OCI-LY7 (cell line): ENCODE measurements at regions not wholly inside any gene's neighbourhood (a gene's known extent, or its start where the extent isn't known, plus 50 kb on each side); places are given as distances from the start of the nearest gene placed in this dataset.

Experiments used
- BruUV-seq: library from RNA; stranded (reverse); fragments of 400-500 nt; replicated peaks from 2 replicates; lab custom pipeline; 2021; lab: Mats Ljungman, UMichigan
- CTCF ChIA-PET: fragments of 300-600 bp; sonication (Branson Sonifier 250); formaldehyde crosslinking; loops from one replicate; lab custom pipeline; 2022; ENCODE audit warnings: antibody characterized with exemption; ENCODE audit not compliant: unreplicated experiment; lab: Charles Lee
- POLR2A ChIA-PET: fragments of 300-600 bp; sonication (Branson Sonifier 250); formaldehyde crosslinking; loops from one replicate; lab custom pipeline; 2022; ENCODE audit warnings: antibody characterized with exemption; lab: Charles Lee
- DNase-seq: peaks from one replicate; pipeline ENCODE4 v3.0.0-alpha.2; 2015; ENCODE audit warnings: low spot score
- H2AFZ ChIP-seq: fragments of 200-600 bp; sonication (generic), shearing (Covaris generic); 2 replicates; pipeline ENCODE4 v1.6.1; 2014; ENCODE audit warnings: mild to moderate bottlenecking, antibody characterized with exemption, low read length, moderate library complexity
- H3K27ac ChIP-seq: fragments of 200-600 bp; sonication (generic); 2 replicates; pipeline ENCODE4 v1.5.1; 2014; ENCODE audit warnings: mixed run types, low read depth, mild to moderate bottlenecking, moderate library complexity, low read length, inconsistent platforms; ENCODE audit not compliant: poor library complexity, severe bottlenecking
- H3K36me3 ChIP-seq: fragments of 200-600 bp; sonication (generic); 2 replicates; pipeline ENCODE4 v1.6.1; 2014; ENCODE audit warnings: mild to moderate bottlenecking, antibody characterized with exemption, low read length, moderate library complexity, mixed read lengths; ENCODE audit not compliant: insufficient read depth
- H3K4me1 ChIP-seq: fragments of 200-600 bp; sonication (generic); 2 replicates; pipeline ENCODE4 v1.5.1; 2014; ENCODE audit warnings: mild to moderate bottlenecking, low read length; ENCODE audit not compliant: insufficient read depth, poor library complexity, severe bottlenecking
- H3K4me2 ChIP-seq: fragments of 200-600 bp; sonication (generic); 2 replicates; pipeline ENCODE4 v1.6.1; 2014; ENCODE audit warnings: mild to moderate bottlenecking, low read length
- H3K4me3 ChIP-seq: fragments of 200-600 bp; sonication (generic); 2 replicates; pipeline ENCODE4 v1.5.1; 2014; ENCODE audit warnings: mild to moderate bottlenecking, low read depth, low read length; ENCODE audit not compliant: poor library complexity, severe bottlenecking
- H3K79me2 ChIP-seq: fragments of 200-600 bp; sonication (generic); 2 replicates; pipeline ENCODE4 v1.6.1; 2016; ENCODE audit warnings: low read depth, mild to moderate bottlenecking, low read length, moderate library complexity, mixed read lengths; ENCODE audit not compliant: insufficient read depth
- H3K9me2 ChIP-seq: fragments of 200-600 bp; sonication (generic); 2 replicates; pipeline ENCODE4 v1.6.1; 2016; ENCODE audit warnings: mild to moderate bottlenecking, low read length, mixed read lengths; ENCODE audit not compliant: insufficient read depth
- H3K9me3 ChIP-seq: fragments of 200-600 bp; sonication (generic); 2 replicates; pipeline ENCODE4 v1.6.1; 2014; ENCODE audit warnings: mild to moderate bottlenecking, mixed run types, low read length, mixed read lengths
- H4K20me1 ChIP-seq: fragments of 200-600 bp; sonication (generic); 2 replicates; pipeline ENCODE4 v1.6.1; 2014; ENCODE audit warnings: mild to moderate bottlenecking, antibody characterized with exemption, low read length, moderate library complexity, mixed read lengths; ENCODE audit not compliant: insufficient read depth
- EZH2phosphoT487 ChIP-seq: fragments of 200-600 bp; sonication (generic); IDR thresholded peaks from 2 replicates; pipeline ENCODE4 v1.6.1; 2018; ENCODE audit warnings: low read depth, borderline replicate concordance, mild to moderate bottlenecking, mixed run types, antibody characterized with exemption, low read length, moderate library complexity, mixed read lengths
- intact Hi-C: fragments of 100-400 bp; cut with micrococcal nuclease; formaldehyde crosslinking; loops from one replicate; pipeline ENCODE4 v1.10.0; 2022; ENCODE audit not compliant: unreplicated experiment
- TF ChIP-seq, protein P1 (sequence below): fragments of 200-600 bp; sonication (generic); conservative IDR thresholded peaks from 2 replicates; pipeline ENCODE4 v1.5.1; 2014; ENCODE audit warnings: mild to moderate bottlenecking, antibody characterized with exemption, low read length, moderate library complexity, mixed read lengths

DNA sequence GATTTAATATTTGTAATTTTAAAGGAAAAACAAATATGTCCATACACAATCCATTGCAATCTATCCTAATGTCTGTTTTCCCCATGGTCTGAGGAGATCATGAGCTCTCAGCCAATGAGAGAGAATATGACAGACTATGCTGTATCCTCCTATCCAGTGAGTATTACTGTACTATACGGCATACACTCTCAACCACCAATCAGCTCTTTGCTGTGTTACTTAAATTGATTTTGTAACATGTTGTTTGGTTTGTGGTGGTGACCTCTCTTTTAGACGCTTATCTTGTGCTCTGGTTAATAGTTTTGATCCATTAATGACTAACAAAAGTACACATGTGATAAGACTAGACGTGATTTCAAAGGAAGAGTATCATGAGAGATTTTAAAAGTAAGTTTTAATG is 231.5 kb upstream of the FOXN3 start:
- CTCF ChIA-PET = no interaction called here
- no peak for DNase-seq
- no TSS peak for BruUV-seq
- POLR2A ChIA-PET = interaction anchor here (0.6 kb wide), 1 partner anchor 165 kb away, joined by 3 read pairs; no protein-coding TSS in a partner anchor
- Histone ChIP-seq H3K4me1 (no peaks in the 10 kb centered on the region), H2AFZ (no peak overlapping the region), H3K9me3 (no peaks in the 10 kb centered on the region), H3K79me2 (no peaks in the 10 kb centered on the region), H3K9me2 (no peaks in the 10 kb centered on the region), H3K4me2 (no peak overlapping the region), H3K27ac (no peak overlapping the region), H3K36me3 (no peaks in the 10 kb centered on the region), H4K20me1 (no peaks in the 10 kb centered on the region), H3K4me3 (no peak overlapping the region)
- no peak for TF ChIP-seq EZH2phosphoT487
- TF ChIP-seq, protein P1, sequence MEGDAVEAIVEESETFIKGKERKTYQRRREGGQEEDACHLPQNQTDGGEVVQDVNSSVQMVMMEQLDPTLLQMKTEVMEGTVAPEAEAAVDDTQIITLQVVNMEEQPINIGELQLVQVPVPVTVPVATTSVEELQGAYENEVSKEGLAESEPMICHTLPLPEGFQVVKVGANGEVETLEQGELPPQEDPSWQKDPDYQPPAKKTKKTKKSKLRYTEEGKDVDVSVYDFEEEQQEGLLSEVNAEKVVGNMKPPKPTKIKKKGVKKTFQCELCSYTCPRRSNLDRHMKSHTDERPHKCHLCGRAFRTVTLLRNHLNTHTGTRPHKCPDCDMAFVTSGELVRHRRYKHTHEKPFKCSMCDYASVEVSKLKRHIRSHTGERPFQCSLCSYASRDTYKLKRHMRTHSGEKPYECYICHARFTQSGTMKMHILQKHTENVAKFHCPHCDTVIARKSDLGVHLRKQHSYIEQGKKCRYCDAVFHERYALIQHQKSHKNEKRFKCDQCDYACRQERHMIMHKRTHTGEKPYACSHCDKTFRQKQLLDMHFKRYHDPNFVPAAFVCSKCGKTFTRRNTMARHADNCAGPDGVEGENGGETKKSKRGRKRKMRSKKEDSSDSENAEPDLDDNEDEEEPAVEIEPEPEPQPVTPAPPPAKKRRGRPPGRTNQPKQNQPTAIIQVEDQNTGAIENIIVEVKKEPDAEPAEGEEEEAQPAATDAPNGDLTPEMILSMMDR = no peak
- intact Hi-C loops = no loop called here

DNA sequence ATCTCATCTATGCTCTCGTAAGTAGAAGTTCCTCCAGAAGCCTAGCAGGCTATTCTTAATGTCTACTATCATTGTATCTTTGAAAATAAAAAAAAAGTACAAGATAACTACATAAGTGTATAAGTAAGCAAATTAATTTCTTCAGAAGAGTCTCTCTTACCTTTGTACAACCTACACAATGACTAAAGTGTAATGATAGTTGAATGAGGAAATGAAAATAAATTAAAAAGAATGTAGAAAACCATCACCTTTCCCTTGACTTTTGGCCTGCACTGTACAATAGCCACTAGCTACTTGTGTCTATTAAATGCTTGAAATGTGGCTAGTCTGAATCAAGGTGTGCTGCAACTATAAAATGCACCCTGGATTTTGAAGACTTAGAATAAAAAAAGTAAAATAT is 229.9 kb upstream of the FOXN3 start:
- Histone ChIP-seq H2AFZ (no peak overlapping the region), H3K4me3 (no peak overlapping the region), H4K20me1 (no peaks in the 10 kb centered on the region), H3K9me3 (no peaks in the 10 kb centered on the region), H3K79me2 (no peaks in the 10 kb centered on the region), H3K36me3 (no peaks in the 10 kb centered on the region), H3K4me2 (no peak overlapping the region), H3K9me2 (no peaks in the 10 kb centered on the region), H3K27ac (no peak overlapping the region), H3K4me1 (no peaks in the 10 kb centered on the region)
- no TSS peak for BruUV-seq
- no peak for TF ChIP-seq EZH2phosphoT487
- TF ChIP-seq, protein P1 = no peak
- ChIA-PET POLR2A (interaction anchor here (0.6 kb wide), 1 partner anchor 234 kb away, joined by 3 read pairs; no protein-coding TSS in a partner anchor), CTCF (no interaction called here)
- intact Hi-C loops = no loop called here
- DNase-seq = no peak

DNA sequence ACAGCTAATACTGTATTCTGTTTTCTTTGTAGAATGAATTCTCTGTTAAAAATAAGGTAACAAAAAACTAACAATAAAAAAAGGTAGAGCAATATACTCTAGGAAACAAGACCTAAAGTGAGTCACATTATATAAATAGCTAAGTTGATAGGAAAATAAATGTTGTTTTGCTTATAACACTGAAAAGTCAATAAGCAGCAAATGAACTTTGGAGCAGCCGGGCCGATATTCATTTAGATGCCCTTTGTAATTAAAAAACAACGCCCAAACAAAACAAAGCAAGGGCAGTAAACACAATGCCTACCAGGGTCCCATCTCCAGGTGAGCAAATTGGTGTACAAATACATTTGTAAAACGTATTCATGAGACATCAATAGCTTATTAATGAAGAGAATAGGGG is 227.6 kb upstream of the FOXN3 start:
- intact Hi-C loops = no loop called here
- Histone ChIP-seq H4K20me1 (no peaks in the 10 kb centered on the region), H3K4me2 (no peak overlapping the region), H3K4me1 (no peaks in the 10 kb centered on the region), H3K9me3 (no peaks in the 10 kb centered on the region), H2AFZ (no peak overlapping the region), H3K4me3 (no peak overlapping the region), H3K27ac (no peak overlapping the region), H3K9me2 (no peaks in the 10 kb centered on the region), H3K36me3 (no peaks in the 10 kb centered on the region), H3K79me2 (no peaks in the 10 kb centered on the region)
- no peak for TF ChIP-seq EZH2phosphoT487
- TF ChIP-seq, protein P1 = no peak
- BruUV-seq = no TSS peak
- no peak for DNase-seq
- ChIA-PET POLR2A (interaction anchor here (0.6 to 1.8 kb wide), 6 partner anchors 9 to 336 kb away, joined by 3 to 6 read pairs (median 4); no protein-coding TSS in a partner anchor), CTCF (no interaction called here)
